ENCODE measurements at regions not wholly inside any gene's neighbourhood (a gene's known extent, or its start where the extent isn't known, plus 50 kb on each side); places are given as distances from the start of the nearest gene placed in this dataset.
A peak's percentile ranks its signal among the peaks of the same experiment; 100 is the strongest.

- TF ChIP-seq POLR2AphosphoS5 (IDR thresholded peaks at IDR 0.05) (peak in 1 of 3 donors; percentile 45), CTCF (IDR thresholded peaks at IDR 0.05) (no peak)
These were observed 152.1 kb downstream of the TFAP2C start for GRCh38 chr20:56781108-56781739.

All from suprapubic skin (tissue), 3 donors.